Activated naive CD4-positive, alpha-beta T cell treated with anti-CD3 and anti-CD28 coated beads for 36 hours (primary cell): ENCODE measurements at regions not wholly inside any gene's neighbourhood (a gene's known extent, or its start where the extent isn't known, plus 50 kb on each side); places are given as distances from the start of the nearest gene placed in this dataset.

Source experiments
- CTCF ChIA-PET: fragments of 350-600 bp; sonication (Branson Sonifier 250); formaldehyde crosslinking; loops from one replicate; lab custom pipeline; 2021; ENCODE audit warnings: antibody characterized with exemption; lab: Charles Lee
- DNase-seq: peaks from one replicate; pipeline ENCODE4 v3.0.0-alpha.2; 2020
- H3K27ac Mint-ChIP-seq: one replicate; pipeline ENCODE4 v1.8.0; 2021; ENCODE audit warnings: mild to moderate bottlenecking, mixed read lengths
- H3K27me3 Mint-ChIP-seq: one replicate; pipeline ENCODE4 v1.8.0; 2021; ENCODE audit warnings: low read depth, mixed read lengths
- H3K36me3 Mint-ChIP-seq: one replicate; pipeline ENCODE4 v1.8.0; 2021; ENCODE audit warnings: low read depth, mixed read lengths
- H3K4me1 Mint-ChIP-seq: one replicate; pipeline ENCODE4 v1.8.0; 2021; ENCODE audit warnings: low read depth, mixed read lengths
- H3K4me3 Mint-ChIP-seq: one replicate; pipeline ENCODE4 v1.8.0; 2021; ENCODE audit warnings: mild to moderate bottlenecking, moderate library complexity, mixed read lengths
- H3K9me3 Mint-ChIP-seq: one replicate; pipeline ENCODE4 v1.8.0; 2021; ENCODE audit warnings: mixed read lengths
- intact Hi-C: fragments of 100-400 bp; cut with micrococcal nuclease; formaldehyde crosslinking; loops from one replicate; pipeline ENCODE4 v1.15.1; 2023

DNA sequence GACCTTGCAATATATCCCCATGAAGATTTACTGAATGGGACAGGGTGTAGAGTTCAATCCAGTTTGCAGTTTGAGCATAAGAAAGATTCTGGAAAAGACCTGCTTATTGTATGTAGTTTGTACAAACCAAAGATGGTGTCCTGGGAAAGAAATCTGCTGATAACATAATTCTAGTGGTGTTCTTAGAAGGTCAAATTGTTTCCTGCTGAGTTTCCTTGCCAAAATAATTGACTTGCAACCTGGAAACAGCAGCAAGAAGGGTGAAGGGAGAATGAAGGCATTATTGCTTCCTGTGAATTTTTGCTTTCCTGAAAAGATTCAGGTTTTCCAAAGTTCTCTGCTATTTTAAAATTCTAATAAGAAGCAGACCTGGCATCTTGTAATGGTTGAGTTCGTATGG lies 222.9 kb downstream of the KIF20B start:
- Mint-ChIP-seq H3K4me1 (no peaks in the 10 kb centered on the region), H3K36me3 (no peaks in the 10 kb centered on the region), H3K4me3 (no peak overlapping the region), H3K9me3 (no peaks in the 10 kb centered on the region), H3K27me3 (peaks cover 3% of the 10 kb centered on the region), H3K27ac (no peak overlapping the region)
- no peak for DNase-seq
- intact Hi-C loops = no loop called here
- CTCF ChIA-PET = no interaction called here

DNA sequence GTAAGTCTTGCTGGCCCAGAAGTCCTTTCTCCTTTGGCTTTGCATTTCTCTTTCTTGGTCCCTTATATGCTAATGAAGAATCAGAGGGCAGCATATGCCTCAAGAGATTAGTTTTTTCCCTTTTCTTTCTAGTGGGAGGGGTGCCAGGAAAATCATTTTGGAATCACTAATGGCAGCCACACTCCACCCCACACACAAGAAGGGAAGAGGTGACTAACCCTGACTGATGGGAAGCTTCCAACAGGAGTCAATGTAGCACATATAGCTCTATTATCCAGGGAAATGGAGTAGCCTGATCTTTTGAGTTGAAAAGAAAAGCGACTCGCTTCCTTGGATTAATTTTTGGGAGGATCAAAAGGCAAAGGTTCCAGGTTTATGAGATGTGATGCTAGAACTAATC lies 225.3 kb downstream of the KIF20B start:
- Mint-ChIP-seq H3K4me1 (no peaks in the 10 kb centered on the region), H3K27ac (no peak overlapping the region), H3K27me3 (peaks cover 7% of the 10 kb centered on the region), H3K36me3 (no peaks in the 10 kb centered on the region), H3K4me3 (no peak overlapping the region), H3K9me3 (no peaks in the 10 kb centered on the region)
- intact Hi-C loops = no loop called here
- CTCF ChIA-PET = no interaction called here
- DNase-seq = no peak

DNA sequence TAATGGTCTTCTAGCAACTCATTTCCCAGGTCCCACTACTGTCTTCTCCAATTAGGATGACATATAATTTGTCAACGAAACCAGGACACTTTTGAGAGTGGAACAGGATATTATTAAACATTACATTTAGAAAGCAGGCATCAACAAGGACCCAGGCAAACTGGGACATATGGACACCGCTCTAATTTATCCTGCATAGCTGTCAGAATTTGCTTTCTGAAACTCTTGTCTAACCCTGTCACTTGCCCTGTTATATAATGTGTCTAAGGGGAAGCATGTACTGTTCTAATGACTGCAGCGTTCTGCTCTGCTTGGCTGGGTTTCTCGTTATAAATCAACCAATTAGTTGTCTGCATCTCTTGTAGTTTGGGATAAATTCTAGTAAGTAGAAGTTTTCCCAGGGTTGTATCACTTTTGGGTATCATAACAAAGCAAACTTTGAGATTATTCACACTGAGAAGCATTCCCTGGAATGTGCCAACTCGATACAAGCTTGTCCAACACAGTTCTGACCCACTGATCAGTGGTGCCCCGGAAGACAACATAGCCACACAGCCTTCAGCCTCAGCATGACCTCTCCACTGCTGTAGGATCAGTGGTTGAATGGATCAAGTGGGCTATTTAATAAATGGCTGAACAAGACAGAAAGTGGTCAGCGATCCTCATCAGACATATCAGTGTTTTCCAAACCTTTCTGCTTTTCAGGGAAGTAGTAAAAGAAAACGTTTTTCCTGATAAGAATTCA lies 228.1 kb downstream of the KIF20B start:
- DNase-seq = no peak
- no peaks in the 10 kb centered on the region for H3K9me3 Mint-ChIP-seq
- intact Hi-C loops = no loop called here
- H3K4me3 Mint-ChIP-seq = no peak overlapping the region
- no peaks in the 10 kb centered on the region for H3K4me1 Mint-ChIP-seq
- peaks cover 6% of the 10 kb centered on the region for H3K27me3 Mint-ChIP-seq
- CTCF ChIA-PET = no interaction called here
- no peak overlapping the region for H3K27ac Mint-ChIP-seq
- no peaks in the 10 kb centered on the region for H3K36me3 Mint-ChIP-seq

DNA sequence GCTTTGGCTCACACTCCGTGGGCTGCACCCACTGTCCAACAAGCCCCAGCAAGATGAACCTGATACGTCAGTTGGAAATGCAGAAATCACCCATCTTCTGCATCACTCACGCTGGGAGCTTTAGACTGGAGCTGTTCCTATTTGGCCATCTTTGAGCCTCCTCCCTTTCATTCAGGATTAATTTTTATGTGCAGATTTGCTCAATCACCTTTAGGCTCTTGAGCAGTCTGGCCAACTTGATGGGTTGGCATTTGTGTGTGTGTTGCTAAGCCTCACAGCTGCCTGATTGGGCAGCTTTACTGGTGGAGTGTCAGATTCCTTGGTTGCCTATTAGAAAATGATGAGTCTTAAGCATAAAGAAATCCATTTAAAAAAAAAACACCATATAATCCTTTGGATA lies 236.1 kb downstream of the KIF20B start:
- CTCF ChIA-PET = no interaction called here
- no peaks in the 10 kb centered on the region for H3K9me3 Mint-ChIP-seq
- no peak overlapping the region for H3K27ac Mint-ChIP-seq
- H3K4me1 Mint-ChIP-seq = no peaks in the 10 kb centered on the region
- no peak overlapping the region for H3K4me3 Mint-ChIP-seq
- DNase-seq = no peak
- intact Hi-C loops = no loop called here
- no peaks in the 10 kb centered on the region for H3K36me3 Mint-ChIP-seq
- H3K27me3 Mint-ChIP-seq = peaks cover 11% of the 10 kb centered on the region

DNA sequence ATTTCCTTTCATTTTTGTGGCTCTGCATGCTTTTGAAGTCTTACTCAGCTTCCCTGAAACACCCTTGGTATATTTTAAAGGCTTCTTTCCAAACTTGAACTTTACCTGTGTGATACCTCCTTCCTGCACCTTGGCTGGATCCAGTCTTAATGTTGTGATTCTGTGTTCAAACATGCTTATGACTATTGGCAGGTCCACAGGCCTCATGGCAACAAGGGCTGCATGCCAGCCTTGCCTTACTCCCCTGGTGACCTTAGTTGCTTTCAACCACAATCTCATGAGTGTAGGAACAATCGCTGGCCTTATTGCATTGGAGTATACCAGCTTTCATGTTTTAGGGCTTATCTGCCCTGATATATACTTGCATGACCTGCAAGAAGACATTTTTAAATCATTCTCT lies 238.7 kb downstream of the KIF20B start:
- intact Hi-C loops = no loop called here
- Mint-ChIP-seq H3K36me3 (no peaks in the 10 kb centered on the region), H3K27ac (no peak overlapping the region), H3K4me3 (no peak overlapping the region), H3K27me3 (peaks cover 6% of the 10 kb centered on the region), H3K9me3 (no peaks in the 10 kb centered on the region), H3K4me1 (no peaks in the 10 kb centered on the region)
- CTCF ChIA-PET = no interaction called here
- DNase-seq = no peak

DNA sequence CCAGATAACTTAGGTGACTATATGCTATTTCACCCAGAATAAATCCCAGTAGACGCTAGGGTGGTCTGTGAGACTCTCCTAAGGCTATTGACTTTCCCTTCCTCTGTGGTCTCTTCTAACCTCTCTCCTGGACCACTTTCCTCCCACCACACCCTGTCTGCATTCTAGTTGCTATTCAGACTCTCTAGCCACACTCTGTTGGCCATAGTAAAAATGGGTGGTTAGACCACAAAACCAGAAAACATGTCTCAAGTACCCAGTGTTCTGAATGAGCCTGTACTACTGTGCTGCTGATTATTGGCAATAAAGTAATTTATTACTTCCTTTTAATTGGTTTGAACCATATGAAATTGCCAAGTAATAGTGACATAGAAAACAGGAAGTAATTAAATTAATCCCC lies 240.8 kb downstream of the KIF20B start:
- Mint-ChIP-seq H3K4me3 (no peak overlapping the region), H3K36me3 (no peaks in the 10 kb centered on the region), H3K27me3 (no peaks in the 10 kb centered on the region), H3K27ac (no peak overlapping the region), H3K4me1 (peaks cover 6% of the 10 kb centered on the region), H3K9me3 (no peaks in the 10 kb centered on the region)
- intact Hi-C loops = no loop called here
- DNase-seq = no peak
- CTCF ChIA-PET = no interaction called here

DNA sequence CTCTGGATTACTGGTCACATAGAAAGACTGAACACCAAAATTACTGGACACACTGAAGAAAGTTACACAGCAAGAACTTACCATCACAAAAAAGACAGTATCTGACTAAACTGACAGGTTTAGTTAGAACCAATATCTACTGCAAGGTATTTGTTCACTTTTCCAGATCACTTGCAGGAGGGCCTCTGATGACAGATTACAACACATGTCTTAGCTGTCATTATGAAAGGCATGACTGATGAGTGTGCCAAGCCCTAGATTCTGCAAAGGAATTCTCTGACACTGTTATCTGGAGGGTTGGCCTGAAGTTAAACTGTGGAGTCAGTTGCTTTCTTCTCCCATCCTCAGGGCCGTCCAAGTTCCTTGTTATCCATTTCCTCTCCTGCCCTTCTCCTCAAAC lies 242.7 kb downstream of the KIF20B start:
- Mint-ChIP-seq H3K9me3 (peaks cover 11% of the 10 kb centered on the region), H3K4me1 (peaks cover 6% of the 10 kb centered on the region), H3K27ac (no peak overlapping the region), H3K4me3 (no peak overlapping the region), H3K36me3 (no peaks in the 10 kb centered on the region), H3K27me3 (no peaks in the 10 kb centered on the region)
- CTCF ChIA-PET = no interaction called here
- intact Hi-C loops = no loop called here
- DNase-seq = no peak

DNA sequence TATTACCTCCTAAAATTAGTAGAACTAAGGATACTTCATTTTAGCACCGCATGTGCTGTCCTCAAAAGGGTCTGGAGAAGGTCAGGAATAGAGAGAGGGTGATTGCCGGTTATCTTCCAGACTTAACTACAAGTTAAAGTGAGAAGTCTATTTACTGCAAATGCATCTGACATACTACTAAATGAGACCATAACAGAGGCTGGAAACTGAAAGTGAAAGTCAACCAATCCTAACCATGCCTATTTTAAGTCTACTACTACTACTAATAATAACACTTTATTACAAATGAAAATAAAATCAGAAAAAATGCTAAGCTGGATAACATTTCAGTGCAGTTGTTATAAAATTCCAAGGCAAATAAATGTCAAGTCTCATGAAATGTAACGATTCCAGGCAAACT lies 244.7 kb downstream of the KIF20B start:
- intact Hi-C loops = no loop called here
- Mint-ChIP-seq H3K36me3 (no peaks in the 10 kb centered on the region), H3K4me1 (peaks cover 6% of the 10 kb centered on the region), H3K4me3 (no peak overlapping the region), H3K9me3 (peaks cover 11% of the 10 kb centered on the region), H3K27ac (no peak overlapping the region), H3K27me3 (no peaks in the 10 kb centered on the region)
- CTCF ChIA-PET = no interaction called here
- DNase-seq = no peak

DNA sequence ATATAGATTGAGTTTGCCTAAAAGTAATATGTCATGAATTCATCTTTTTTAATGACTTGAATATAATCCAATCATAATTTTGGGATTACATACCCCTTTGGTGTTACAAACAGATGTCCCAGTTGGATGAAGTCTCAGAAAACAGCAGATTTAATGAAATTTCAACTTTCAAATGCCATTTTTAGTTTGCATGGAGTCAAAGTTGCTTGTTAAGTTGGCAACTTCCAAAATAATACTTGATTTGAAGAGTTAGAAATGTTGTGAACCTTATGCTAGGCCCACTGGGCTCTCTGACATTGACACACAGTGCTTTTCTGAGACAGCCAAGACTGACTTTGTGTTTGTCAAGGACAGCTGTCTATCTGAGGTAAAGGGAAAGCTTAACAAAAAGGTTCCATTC lies 248.1 kb downstream of the KIF20B start:
- intact Hi-C loops = no loop called here
- DNase-seq = no peak
- H3K36me3 Mint-ChIP-seq = no peaks in the 10 kb centered on the region
- peaks cover 11% of the 10 kb centered on the region for H3K9me3 Mint-ChIP-seq
- no peak overlapping the region for H3K4me3 Mint-ChIP-seq
- H3K4me1 Mint-ChIP-seq = peaks cover 6% of the 10 kb centered on the region
- CTCF ChIA-PET = no interaction called here
- no peak overlapping the region for H3K27ac Mint-ChIP-seq
- H3K27me3 Mint-ChIP-seq = peaks cover 3% of the 10 kb centered on the region

DNA sequence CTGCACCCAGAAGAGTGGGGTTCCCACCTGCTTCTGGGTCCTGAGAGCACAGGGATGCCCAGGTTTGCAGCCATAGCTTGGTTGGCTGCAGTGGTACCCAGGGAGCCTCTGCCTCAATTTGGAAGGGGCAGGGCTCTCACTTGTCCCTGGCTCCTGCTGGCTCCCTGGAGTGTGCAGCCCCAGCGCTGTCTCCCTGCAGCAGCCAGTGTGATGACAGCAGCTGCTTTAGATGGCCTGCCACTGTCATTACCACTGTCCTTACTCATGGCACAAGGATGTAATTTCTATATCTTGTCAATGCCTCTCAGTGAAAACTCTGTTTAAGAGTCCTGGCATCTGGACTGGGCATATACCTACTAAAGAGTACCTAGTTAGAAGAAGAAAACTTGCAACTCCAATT lies 250.9 kb downstream of the KIF20B start:
- Mint-ChIP-seq H3K36me3 (no peaks in the 10 kb centered on the region), H3K27me3 (peaks cover 3% of the 10 kb centered on the region), H3K4me3 (no peak overlapping the region), H3K27ac (no peak overlapping the region), H3K4me1 (peaks cover 2% of the 10 kb centered on the region), H3K9me3 (peaks cover 11% of the 10 kb centered on the region)
- CTCF ChIA-PET = interaction anchor here (1.2 kb wide), 1 partner anchor 83 kb away, joined by 3 read pairs; no protein-coding TSS in a partner anchor
- intact Hi-C loops = loop anchor here (10.0 kb wide), 1 partner anchor 762 kb away; no protein-coding TSS in a partner anchor
- DNase-seq = no peak

DNA sequence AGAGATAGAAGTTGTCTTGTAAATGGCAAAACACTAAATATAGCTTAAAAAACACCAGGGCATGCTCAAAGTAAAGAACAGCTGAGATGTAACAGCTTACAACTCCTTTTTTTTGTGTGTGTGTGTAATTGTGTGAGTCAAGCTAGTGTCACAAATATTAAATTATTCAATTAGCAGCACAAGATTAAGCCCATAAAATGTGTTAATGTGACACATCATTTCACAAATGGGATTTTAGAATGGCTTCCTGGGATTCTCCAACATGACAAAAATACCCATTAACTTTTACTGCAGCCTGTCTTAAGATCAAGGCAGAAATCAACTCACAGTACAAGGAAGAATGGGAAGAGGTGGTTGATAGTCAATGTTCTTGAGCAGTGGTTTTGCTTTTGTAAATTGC lies 251.4 kb downstream of the KIF20B start:
- peaks cover 5% of the 10 kb centered on the region for H3K27me3 Mint-ChIP-seq
- peaks cover 6% of the 10 kb centered on the region for H3K9me3 Mint-ChIP-seq
- no peaks in the 10 kb centered on the region for H3K36me3 Mint-ChIP-seq
- H3K4me1 Mint-ChIP-seq = peaks cover 2% of the 10 kb centered on the region
- no peak for DNase-seq
- CTCF ChIA-PET = no interaction called here
- intact Hi-C loops = loop anchor here (10.0 kb wide), 1 partner anchor 762 kb away; no protein-coding TSS in a partner anchor
- no peak overlapping the region for H3K4me3 Mint-ChIP-seq
- no peak overlapping the region for H3K27ac Mint-ChIP-seq

DNA sequence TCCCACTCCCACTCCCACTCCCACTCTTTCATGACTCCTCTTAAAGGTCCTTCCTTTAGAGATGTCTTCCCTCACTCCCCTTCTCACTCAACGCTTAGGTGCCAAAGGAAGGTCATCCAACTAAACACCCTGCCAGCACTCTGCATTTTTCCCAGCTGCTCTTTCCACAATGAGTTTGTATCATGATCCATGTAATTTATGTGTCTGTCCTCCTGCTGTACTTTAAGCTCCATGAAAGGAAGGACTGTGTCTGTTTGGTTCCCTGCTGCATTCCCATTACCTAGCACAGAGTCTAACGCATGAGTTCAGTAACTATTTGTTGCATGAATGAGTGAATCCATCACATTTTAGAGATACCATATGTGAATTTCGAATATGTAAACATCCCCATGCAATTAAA lies 252.7 kb downstream of the KIF20B start:
- no peak overlapping the region for H3K4me3 Mint-ChIP-seq
- CTCF ChIA-PET = interaction anchor here (0.6 to 1.6 kb wide), 2 partner anchors 9 to 194 kb away, joined by 3 read pairs; no protein-coding TSS in a partner anchor
- no peak for DNase-seq
- peaks cover 7% of the 10 kb centered on the region for H3K27me3 Mint-ChIP-seq
- H3K9me3 Mint-ChIP-seq = no peaks in the 10 kb centered on the region
- peaks cover 2% of the 10 kb centered on the region for H3K4me1 Mint-ChIP-seq
- H3K27ac Mint-ChIP-seq = no peak overlapping the region
- intact Hi-C loops = loop anchor here (1.0 to 10.0 kb wide), 5 partner anchors 161 to 917 kb away; partner anchors contain the start of gene RPP30
- H3K36me3 Mint-ChIP-seq = no peaks in the 10 kb centered on the region
